GM12878 (cell line): ENCODE measurements at regions not wholly inside any gene's neighbourhood (a gene's known extent, or its start where the extent isn't known, plus 50 kb on each side); places are given as distances from the start of the nearest gene placed in this dataset.

ENCODE experiments used
- ATAC-seq: fragments of 200-7000 bp; cut with Tn5 transposase; 3 replicates; pipeline ENCODE4 v1.9.1; 2020; ENCODE audit warnings: mild to moderate bottlenecking, moderate library complexity
- BruUV-seq: library from RNA; stranded (reverse); fragments of 400-500 nt; replicated peaks from 2 replicates; lab custom pipeline; 2021; lab: Mats Ljungman, UMichigan
- CTCF ChIA-PET: fragments of 300-600 bp; sonication (Branson Sonifier 250); formaldehyde crosslinking; extraction: SDS; loops from one replicate; lab custom pipeline; 2021; ENCODE audit warnings: inconsistent platforms; lab: Yijun Ruan, JAX
- POLR2A ChIA-PET: fragments of 350-600 bp; formaldehyde crosslinking; extraction: SDS; loops from one replicate; lab custom pipeline; 2021; ENCODE audit warnings: inconsistent platforms; lab: Charles Lee
- RAD21 ChIA-PET: fragments of 300-600 bp; sonication (Branson Sonifier 250); formaldehyde crosslinking; loops from one replicate; lab custom pipeline; 2023; ENCODE audit warnings: antibody characterized with exemption; ENCODE audit not compliant: unreplicated experiment; lab: Charles Lee
- SMC1A ChIA-PET: fragments of 300-600 bp; sonication (Branson Sonifier 250); formaldehyde crosslinking; loops from one replicate; lab custom pipeline; 2023; ENCODE audit not compliant: unreplicated experiment, uncharacterized antibody; lab: Charles Lee
- DNase-seq: peaks from one replicate; pipeline ENCODE4 v3.0.0-alpha.2; 2011; ENCODE audit warnings: low read depth, low spot score
- FAIRE-seq: peaks from 3 replicates; lab custom pipeline; 2011; peaks lifted over from hg19 to GRCh38; lab: Jason Lieb, UNC
- H2AFZ ChIP-seq: 2 replicates; pipeline ENCODE4 v1.6.0; 2011; ENCODE audit warnings: low read depth, low read length, control low read depth; ENCODE audit not compliant: control insufficient read depth
- H3K27ac ChIP-seq: 2 replicates; pipeline ENCODE4 v1.5.1; 2011; ENCODE audit warnings: control low read depth; ENCODE audit not compliant: control insufficient read depth, insufficient read depth
- H3K27me3 ChIP-seq, 2 experiments: replicated peaks in 1 of 2; 2 replicates each; pipeline versions ENCODE4 v1.6.0 to v1.6.1; 2011; ENCODE audit warnings: low read length in 1 of 2; ENCODE audit not compliant: control insufficient read depth in 2 of 2, insufficient read depth in 2 of 2
- H3K36me3 ChIP-seq, 2 experiments: 2 replicates each; pipeline ENCODE4 v1.5.1; 2011; ENCODE audit warnings: low read length in 1 of 2; ENCODE audit not compliant: control insufficient read depth in 2 of 2, insufficient read depth in 2 of 2
- H3K4me1 ChIP-seq: 2 replicates; pipeline ENCODE4 v1.6.1; 2011; ENCODE audit warnings: mild to moderate bottlenecking, low read length, moderate library complexity, mixed read lengths; ENCODE audit not compliant: control insufficient read depth, insufficient read depth
- H3K4me2 ChIP-seq: 2 replicates; pipeline ENCODE4 v1.6.0; 2011; ENCODE audit warnings: control low read depth; ENCODE audit not compliant: control insufficient read depth, insufficient read depth
- H3K4me3 ChIP-seq: fragments of 200-600 bp; sonication (generic); 2 replicates; pipeline ENCODE4 v1.5.1; 2016
- H3K79me2 ChIP-seq: 2 replicates; pipeline ENCODE4 v1.6.0; 2011; ENCODE audit warnings: low read length; ENCODE audit not compliant: control insufficient read depth, insufficient read depth
- H3K9ac ChIP-seq: 2 replicates; pipeline ENCODE4 v1.8.0; 2011; ENCODE audit warnings: low read length, control low read depth, mixed read lengths; ENCODE audit not compliant: control insufficient read depth, insufficient read depth
- H3K9me3 ChIP-seq: replicated peaks from 3 replicates; pipeline ENCODE4 v1.5.1; 2011; ENCODE audit warnings: mild to moderate bottlenecking, low read length; ENCODE audit not compliant: control insufficient read depth, insufficient read depth
- H4K20me1 ChIP-seq: 2 replicates; pipeline ENCODE4 v1.6.0; 2011; ENCODE audit not compliant: control insufficient read depth, insufficient read depth
- BCL11A ChIP-seq: IDR thresholded peaks from 2 replicates; pipeline ENCODE4 v1.6.1; 2011; ENCODE audit warnings: low read depth, low read length
- E2F8 ChIP-seq: fragments of 450-650 bp; IDR thresholded peaks from 2 replicates; pipeline ENCODE4 v1.6.1; 2018; ENCODE audit warnings: mild to moderate bottlenecking, low read depth, moderate library complexity; ENCODE audit not compliant: partially characterized antibody
- EGR1 ChIP-seq, 2 experiments: IDR thresholded peaks; 1 replicate in 1 of 2; 2 replicates in 1 of 2; pipeline ENCODE4 v1.6.1; 2011 to 2012; ENCODE audit warnings: low read depth in 2 of 2, low read length in 2 of 2, borderline replicate concordance in 1 of 2, mild to moderate bottlenecking in 1 of 2, moderate library complexity in 1 of 2
- ETV6 ChIP-seq, 2 experiments: fragments of 450-650 bp in 1 of 2; IDR thresholded peaks in 1 of 2; conservative IDR thresholded peaks in 1 of 2; 2 replicates each; pipeline ENCODE4 v1.6.1; 2014; ENCODE audit warnings: antibody characterized with exemption in 1 of 2, borderline replicate concordance in 1 of 2, low read depth in 1 of 2, mild to moderate bottlenecking in 1 of 2, moderate library complexity in 1 of 2
- IKZF2 ChIP-seq, 2 experiments: fragments of 450-650 bp; IDR thresholded peaks; 2 replicates each; pipeline ENCODE4 v1.6.1; 2017; ENCODE audit warnings: mild to moderate bottlenecking in 2 of 2, moderate library complexity in 2 of 2
- RAD21 ChIP-seq: IDR thresholded peaks from 2 replicates; pipeline ENCODE4 v1.6.1; 2011; ENCODE audit warnings: mild to moderate bottlenecking, low read depth, low read length, moderate library complexity; ENCODE audit not compliant: insufficient read depth
- SMARCA5 ChIP-seq: fragments of 450-650 bp; IDR thresholded peaks from 2 replicates; pipeline ENCODE4 v1.6.1; 2017; ENCODE audit warnings: mild to moderate bottlenecking
- SUZ12 ChIP-seq: fragments of 200-600 bp; sonication (generic); IDR thresholded peaks from one replicate; pipeline ENCODE4 v1.6.1; 2018; ENCODE audit warnings: antibody characterized with exemption, mild to moderate bottlenecking; ENCODE audit not compliant: unreplicated experiment
- ZBTB40 ChIP-seq: fragments of 450-650 bp; IDR thresholded peaks from 2 replicates; pipeline ENCODE4 v1.6.1; 2016; ENCODE audit warnings: mild to moderate bottlenecking, moderate library complexity, borderline replicate concordance
- ZNF384 ChIP-seq: IDR thresholded peaks from 2 replicates; pipeline ENCODE4 v1.6.1; 2012; ENCODE audit warnings: low read depth, mild to moderate bottlenecking, low read length, improper control_type of control experiment, borderline replicate concordance
- ZNF687 ChIP-seq: fragments of 450-650 bp; IDR thresholded peaks from 2 replicates; pipeline ENCODE4 v1.6.1; 2017; ENCODE audit warnings: mild to moderate bottlenecking, moderate library complexity
- WGBS: methylation state at CpG from one replicate; pipeline ENCODE4 v1.1.6; 2016; ENCODE audit warnings: low lambda C conversion rate; ENCODE audit not compliant: insufficient replicate concordance, insufficient coverage; ENCODE audit errors: missing lambda C conversion rate; 5-methylcytosine and 5-hydroxymethylcytosine counted together
- in situ Hi-C: fragments of 300-500 bp; cut with MboI; formaldehyde crosslinking; loops from 9 replicates; pipeline ENCODE4 v1.14.3; 2018; ENCODE audit warnings: mixed read lengths
- intact Hi-C: fragments of 100-400 bp; cut with micrococcal nuclease; formaldehyde crosslinking; loops from one replicate; pipeline ENCODE4 v1.14.2; 2022; ENCODE audit not compliant: unreplicated experiment

- FAIRE-seq, result no peak
- POLR2A ChIA-PET, result no interaction called here
- TF ChIP-seq ETV6 (conservative IDR thresholded peaks at IDR 0.05 in 1 of 2, IDR thresholded peaks at IDR 0.05 in 1 of 2; ENCODE audit: borderline replicate concordance in 1 of 2, low read depth in 1 of 2), result no peak
- TF ChIP-seq RAD21, result no peak
- no peak for TF ChIP-seq ZNF687
- TF ChIP-seq EGR1 (IDR thresholded peaks at IDR 0.05; ENCODE audit: borderline replicate concordance in 1 of 2, low read depth in 2 of 2, low read length in 2 of 2), result no peak
- no peak for TF ChIP-seq ZBTB40
- TF ChIP-seq ZNF384, result no peak
- TF ChIP-seq E2F8, result no peak
- TF ChIP-seq IKZF2 (IDR thresholded peaks at IDR 0.05), result no peak
- no peak for TF ChIP-seq BCL11A
- TF ChIP-seq SMARCA5, result no peak
- TF ChIP-seq SUZ12, result no peak
Observed at GRCh38 chr5:123808461-123809380, 296.7 kb downstream of the CSNK1G3 start.

More at GRCh38 chr5:123808461-123809380, 296.7 kb downstream of the CSNK1G3 start:
- Histone ChIP-seq H4K20me1 (no peaks in the 10 kb centered on the region), H3K79me2 (no peaks in the 10 kb centered on the region), H2AFZ (no peak overlapping the region), H3K9ac (no peak overlapping the region), H3K36me3 (no peaks in the 10 kb centered on the region), H3K27ac (no peak overlapping the region), H3K4me2 (no peak overlapping the region), H3K9me3 (no peaks in the 10 kb centered on the region), H3K27me3 (no peaks in the 10 kb centered on the region), H3K4me1 (no peaks in the 10 kb centered on the region), H3K4me3 (no peak overlapping the region)
- no peak for DNase-seq
- intact Hi-C loops, result no loop called here
- ATAC-seq, result no peak
- BruUV-seq, result no TSS peak
- RAD21 ChIA-PET, result no interaction called here
- CTCF ChIA-PET, result no interaction called here
- in situ Hi-C loops, result no loop called here
- SMC1A ChIA-PET, result no interaction called here
- WGBS, result 41% methylated on average over 9 of the region's 9 CpGs
